Endothelial cell (in vitro differentiated cells): ENCODE measurements at regions not wholly inside any gene's neighbourhood (a gene's known extent, or its start where the extent isn't known, plus 50 kb on each side); places are given as distances from the start of the nearest gene placed in this dataset.

Experiments
- DNase-seq: peaks from one replicate; pipeline ENCODE4 v3.0.0; 2021; ENCODE audit warnings: low spot score
- H3K27ac Mint-ChIP-seq: one replicate; pipeline ENCODE4 v1.8.0; 2021; ENCODE audit warnings: mixed read lengths, inconsistent platforms; ENCODE audit not compliant: unreplicated experiment
- H3K27me3 Mint-ChIP-seq: one replicate; pipeline ENCODE4 v1.8.0; 2021; ENCODE audit warnings: mild to moderate bottlenecking, moderate library complexity, mixed read lengths, inconsistent platforms; ENCODE audit not compliant: unreplicated experiment
- H3K36me3 Mint-ChIP-seq: one replicate; pipeline ENCODE4 v1.8.0; 2021; ENCODE audit warnings: mild to moderate bottlenecking, low read depth, mixed read lengths, inconsistent platforms; ENCODE audit not compliant: unreplicated experiment
- H3K4me1 Mint-ChIP-seq: one replicate; pipeline ENCODE4 v1.8.0; 2021; ENCODE audit warnings: mild to moderate bottlenecking, mixed read lengths, inconsistent platforms; ENCODE audit not compliant: unreplicated experiment
- H3K4me3 Mint-ChIP-seq: one replicate; pipeline ENCODE4 v1.8.0; 2021; ENCODE audit warnings: mild to moderate bottlenecking, mixed read lengths, inconsistent platforms; ENCODE audit not compliant: unreplicated experiment
- H3K9me3 Mint-ChIP-seq: one replicate; pipeline ENCODE4 v1.8.0; 2021; ENCODE audit warnings: mixed read lengths, inconsistent platforms; ENCODE audit not compliant: unreplicated experiment
- CTCF ChIP-seq: fragments of 200-600 bp; sonication (generic); IDR thresholded peaks from one replicate; pipeline ENCODE4 v1.5.0; 2021; ENCODE audit warnings: antibody characterized with exemption; ENCODE audit not compliant: unreplicated experiment

GRCh38 chr13:50699874-50700663, 143.4 kb downstream of the DLEU7 start:
- H3K4me1 Mint-ChIP-seq: peaks cover 22% of the 10 kb centered on the region
- H3K27me3 Mint-ChIP-seq: no peaks in the 10 kb centered on the region
- no peak for TF ChIP-seq CTCF
- no peak overlapping the region for H3K4me3 Mint-ChIP-seq
- H3K27ac Mint-ChIP-seq: no peak overlapping the region
- no peak for DNase-seq
- no peaks in the 10 kb centered on the region for H3K36me3 Mint-ChIP-seq
- H3K9me3 Mint-ChIP-seq: peaks cover 4% of the 10 kb centered on the region

- Mint-ChIP-seq H3K27me3 (no peaks in the 10 kb centered on the region), H3K4me1 (peaks cover 22% of the 10 kb centered on the region), H3K4me3 (no peak overlapping the region), H3K36me3 (no peaks in the 10 kb centered on the region), H3K9me3 (peaks cover 4% of the 10 kb centered on the region), H3K27ac (no peak overlapping the region)
- no peak for DNase-seq
- no peak for TF ChIP-seq CTCF
Observed at GRCh38 chr13:50700664-50701305, 142.7 kb downstream of the DLEU7 start.

- peaks cover 4% of the 10 kb centered on the region for H3K9me3 Mint-ChIP-seq
- DNase-seq: no peak
- H3K4me1 Mint-ChIP-seq: peaks cover 22% of the 10 kb centered on the region
Observed at GRCh38 chr13:50701469-50701868, 142.0 kb downstream of the DLEU7 start.

GRCh38 chr13:50706505-50706904, 137.0 kb downstream of the DLEU7 start:
- H3K4me3 Mint-ChIP-seq: no peak overlapping the region
- no peak for TF ChIP-seq CTCF
- no peak for DNase-seq
- H3K27ac Mint-ChIP-seq: no peak overlapping the region
- H3K27me3 Mint-ChIP-seq: no peaks in the 10 kb centered on the region
- no peaks in the 10 kb centered on the region for H3K36me3 Mint-ChIP-seq
- H3K9me3 Mint-ChIP-seq: no peaks in the 10 kb centered on the region
- peaks cover 4% of the 10 kb centered on the region for H3K4me1 Mint-ChIP-seq

More at GRCh38 chr13:50701469-50701868, 142.0 kb downstream of the DLEU7 start:
- Mint-ChIP-seq H3K27me3 (no peaks in the 10 kb centered on the region), H3K4me3 (no peak overlapping the region), H3K36me3 (no peaks in the 10 kb centered on the region), H3K27ac (no peak overlapping the region)
- no peak for TF ChIP-seq CTCF

- DNase-seq: no peak
- Mint-ChIP-seq H3K4me1 (peaks cover 4% of the 10 kb centered on the region), H3K27me3 (no peaks in the 10 kb centered on the region), H3K9me3 (no peaks in the 10 kb centered on the region), H3K36me3 (no peaks in the 10 kb centered on the region), H3K27ac (no peak overlapping the region), H3K4me3 (no peak overlapping the region)
- no peak for TF ChIP-seq CTCF
Observed at GRCh38 chr13:50707628-50708027, 135.9 kb downstream of the DLEU7 start.
